Neuronal stem cell (in vitro differentiated cells): ENCODE measurements at regions not wholly inside any gene's neighbourhood (a gene's known extent, or its start where the extent isn't known, plus 50 kb on each side); places are given as distances from the start of the nearest gene placed in this dataset.
A peak's percentile ranks its signal among the peaks of the same experiment; 100 is the strongest.

ENCODE experiments used
- DNase-seq: peaks from one replicate; pipeline ENCODE4 v3.0.0-alpha.2; 2013; ENCODE audit warnings: low spot score
- H2AFZ ChIP-seq: one replicate; pipeline ENCODE4 v1.6.1; 2013; ENCODE audit warnings: mild to moderate bottlenecking, low read length, inconsistent platforms
- H2AK5ac ChIP-seq: 2 replicates; pipeline ENCODE4 v1.6.1; 2013; ENCODE audit warnings: low read depth, mild to moderate bottlenecking, inconsistent platforms, low read length, moderate library complexity, mixed read lengths
- H2BK120ac ChIP-seq: 2 replicates; pipeline ENCODE4 v1.6.1; 2013; ENCODE audit warnings: low read depth, mild to moderate bottlenecking, inconsistent platforms, low read length, moderate library complexity, mixed read lengths
- H2BK12ac ChIP-seq: one replicate; pipeline ENCODE4 v1.6.1; 2013; ENCODE audit warnings: low read length, inconsistent platforms
- H2BK15ac ChIP-seq: 2 replicates; pipeline ENCODE4 v1.6.1; 2013; ENCODE audit warnings: mild to moderate bottlenecking, low read length, inconsistent platforms, mixed read lengths
- H2BK5ac ChIP-seq: one replicate; pipeline ENCODE4 v1.6.1; 2013; ENCODE audit warnings: inconsistent platforms, mild to moderate bottlenecking, low read length, moderate library complexity
- H3K14ac ChIP-seq: one replicate; pipeline ENCODE4 v1.6.1; 2013; ENCODE audit warnings: low read length, inconsistent platforms
- H3K18ac ChIP-seq: 2 replicates; pipeline ENCODE4 v1.6.1; 2013; ENCODE audit warnings: low read length, inconsistent platforms
- H3K23ac ChIP-seq: 2 replicates; pipeline ENCODE4 v1.6.1; 2013; ENCODE audit warnings: low read depth, mild to moderate bottlenecking, mixed read lengths, low read length, inconsistent platforms; ENCODE audit not compliant: poor library complexity
- H3K27ac ChIP-seq: replicated peaks from 3 replicates; pipeline ENCODE4 v1.5.1; 2013; ENCODE audit warnings: low read length, inconsistent platforms
- H3K27me3 ChIP-seq, 3 experiments: 2 replicates each; pipeline ENCODE4 v1.6.1; 2013; ENCODE audit warnings: low read length in 3 of 3, mild to moderate bottlenecking in 2 of 3, inconsistent platforms in 1 of 3, low read depth in 1 of 3, mixed read lengths in 1 of 3, moderate library complexity in 1 of 3; ENCODE audit not compliant: control insufficient read depth in 3 of 3, insufficient read depth in 3 of 3
- H3K36me3 ChIP-seq, 2 donors: replicated peaks in 1 of 2; 2 replicates each; pipeline ENCODE4 v1.6.1; 2013; ENCODE audit warnings: low read length in 2 of 2; ENCODE audit not compliant: control insufficient read depth in 2 of 2, insufficient read depth in 2 of 2
- H3K4ac ChIP-seq: 2 replicates; pipeline ENCODE4 v1.6.1; 2013; ENCODE audit warnings: inconsistent platforms, mild to moderate bottlenecking, low read length, moderate library complexity
- H3K4me1 ChIP-seq, 2 donors: 1 replicate in 1 of 2; 2 replicates in 1 of 2; pipeline ENCODE4 v1.6.1; 2013; ENCODE audit warnings: low read length in 2 of 2, low read depth in 1 of 2; ENCODE audit not compliant: control insufficient read depth in 2 of 2, insufficient read depth in 1 of 2
- H3K4me2 ChIP-seq: one replicate; pipeline ENCODE4 v1.6.1; 2013; ENCODE audit warnings: mild to moderate bottlenecking, low read length, inconsistent platforms; ENCODE audit not compliant: insufficient read depth, poor library complexity, severe bottlenecking
- H3K4me3 ChIP-seq, 2 donors: 2 replicates each; pipeline ENCODE4 v1.5.1; 2013; ENCODE audit warnings: low read length in 2 of 2, mild to moderate bottlenecking in 2 of 2, inconsistent platforms in 1 of 2, moderate library complexity in 1 of 2
- H3K79me1 ChIP-seq: one replicate; pipeline ENCODE4 v1.6.1; 2013; ENCODE audit warnings: low read depth, mild to moderate bottlenecking, inconsistent platforms, low read length, moderate library complexity
- H3K9ac ChIP-seq: one replicate; pipeline ENCODE4 v1.6.1; 2013; ENCODE audit warnings: mild to moderate bottlenecking, low read depth, low read length, inconsistent platforms; ENCODE audit not compliant: poor library complexity
- H3K9me3 ChIP-seq, 2 donors: replicated peaks in 1 of 2; 2 replicates each; pipeline versions ENCODE3 to v1.6.1; 2013; ENCODE audit warnings: low read length in 2 of 2, mild to moderate bottlenecking in 2 of 2, inconsistent platforms in 1 of 2, low read depth in 1 of 2, mixed read lengths in 1 of 2, moderate library complexity in 1 of 2; ENCODE audit not compliant: control insufficient read depth in 2 of 2, insufficient read depth in 1 of 2
- H4K8ac ChIP-seq: one replicate; pipeline ENCODE4 v1.6.1; 2013; ENCODE audit warnings: low read depth, mild to moderate bottlenecking, inconsistent platforms, low read length, moderate library complexity
- H4K91ac ChIP-seq: one replicate; pipeline ENCODE4 v1.6.1; 2013; ENCODE audit warnings: low read length, low read depth, mild to moderate bottlenecking, inconsistent platforms; ENCODE audit not compliant: poor library complexity
- WGBS, 2 donors: extraction: QIAGEN DNeasy Blood & Tissue Kit; methylation state at CpG; one replicate each; pipeline ENCODE4 v1.1.7; 2013; ENCODE audit warnings: missing lambda C conversion rate in 2 of 2, mixed read lengths in 1 of 2; ENCODE audit not compliant: insufficient read length in 2 of 2, insufficient replicate concordance in 1 of 2; ENCODE audit errors: extremely low coverage in 2 of 2; 5-methylcytosine and 5-hydroxymethylcytosine counted together

DNA sequence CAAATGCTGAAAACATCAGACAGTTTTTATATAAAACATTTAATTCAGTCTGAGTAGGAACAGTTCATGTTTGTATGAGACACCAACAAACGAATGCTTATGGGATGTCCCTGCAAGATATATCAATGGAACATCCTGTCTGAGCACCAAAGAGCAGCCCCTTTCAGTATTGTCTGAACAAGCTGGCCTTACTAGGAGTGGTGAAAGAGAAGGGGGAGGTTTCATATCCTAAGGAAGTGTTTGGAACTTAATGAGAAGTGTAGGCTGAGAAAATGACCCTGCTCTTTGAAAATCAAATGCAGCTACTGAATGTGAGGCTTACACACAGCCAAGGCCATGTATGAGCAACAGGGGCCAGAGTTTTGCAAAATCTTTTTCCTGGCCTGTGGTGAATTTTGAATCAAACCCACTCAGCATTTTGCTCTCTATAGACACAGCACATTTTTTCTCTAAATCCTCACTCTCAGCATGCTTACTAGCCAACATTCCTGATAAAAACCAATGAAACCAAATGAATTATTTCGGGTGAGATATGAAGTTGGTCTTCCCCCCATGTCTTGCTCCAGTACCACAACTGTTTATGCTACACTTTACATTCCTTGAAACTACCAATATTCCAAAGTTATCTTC lies 119.4 kb downstream of the LUZP4 start:
- H2AK5ac ChIP-seq = no peak overlapping the region
- H3K36me3 ChIP-seq = no peaks in the 10 kb centered on the region
- H3K9ac ChIP-seq = no peak overlapping the region
- H4K91ac ChIP-seq = no peak overlapping the region
- no peak overlapping the region for H3K4me2 ChIP-seq
- H3K14ac ChIP-seq = no peak overlapping the region
- no peak overlapping the region for H2BK12ac ChIP-seq
- no peak overlapping the region for H3K18ac ChIP-seq
- no peaks in the 10 kb centered on the region for H3K79me1 ChIP-seq
- H4K8ac ChIP-seq = no peak overlapping the region
- peak overlapping the region; percentile 41 for H2AFZ ChIP-seq
- no peak overlapping the region for H2BK15ac ChIP-seq
- H3K4me1 ChIP-seq = peaks cover 0 to 7% of the 10 kb centered on the region in 2 donors
- DNase-seq = no peak
- no peak overlapping the region for H2BK5ac ChIP-seq
- H3K27ac ChIP-seq = no peak overlapping the region
- no peak overlapping the region for H3K4me3 ChIP-seq
- H3K4ac ChIP-seq = no peak overlapping the region
- H3K27me3 ChIP-seq = peaks cover 0 to 3% (median 0%) of the 10 kb centered on the region in 3 experiments
- H3K23ac ChIP-seq = no peak overlapping the region
- no peak overlapping the region for H2BK120ac ChIP-seq
- H3K9me3 ChIP-seq = no peaks in the 10 kb centered on the region
- no CpG with 5 or more reads among the region's 2 CpGs for WGBS, 2 donors

DNA sequence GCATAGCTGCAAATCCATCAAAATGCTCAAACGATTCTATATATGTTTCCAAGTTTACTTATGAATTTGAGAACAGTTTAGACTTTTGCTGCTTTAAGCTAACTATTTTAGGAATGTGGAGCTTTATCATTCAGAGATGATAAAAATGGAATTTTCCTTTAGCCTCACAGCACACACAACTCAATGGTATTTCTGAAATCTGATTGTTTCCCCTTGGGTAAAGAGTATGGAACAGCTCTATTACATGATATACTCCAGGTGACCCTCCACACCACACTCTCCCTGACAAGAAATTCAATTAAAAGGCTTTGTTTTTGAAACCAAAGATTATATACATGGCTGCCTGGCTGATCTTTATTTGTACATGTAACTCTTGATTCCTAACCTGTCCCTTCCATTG lies 120.0 kb downstream of the LUZP4 start:
- no peak overlapping the region for H4K8ac ChIP-seq
- no peak overlapping the region for H4K91ac ChIP-seq
- H3K9me3 ChIP-seq = no peaks in the 10 kb centered on the region
- H2BK120ac ChIP-seq = no peak overlapping the region
- no peak overlapping the region for H3K27ac ChIP-seq
- no peak overlapping the region for H2BK12ac ChIP-seq
- H3K79me1 ChIP-seq = no peaks in the 10 kb centered on the region
- peaks cover 0 to 3% (median 0%) of the 10 kb centered on the region in 3 experiments for H3K27me3 ChIP-seq
- no peak overlapping the region for H3K4me3 ChIP-seq
- H3K4ac ChIP-seq = no peak overlapping the region
- H3K23ac ChIP-seq = no peak overlapping the region
- no peak overlapping the region for H2AK5ac ChIP-seq
- whole genome bisulfite sequencing, 2 donors = no CpG with 5 or more reads among the region's 1 CpG
- no peak overlapping the region for H3K18ac ChIP-seq
- no peak overlapping the region for H3K4me2 ChIP-seq
- H2AFZ ChIP-seq = no peak overlapping the region
- H3K4me1 ChIP-seq = peaks cover 0 to 7% of the 10 kb centered on the region in 2 donors
- DNase-seq = no peak
- no peak overlapping the region for H2BK15ac ChIP-seq
- no peak overlapping the region for H3K14ac ChIP-seq
- H2BK5ac ChIP-seq = no peak overlapping the region
- no peaks in the 10 kb centered on the region for H3K36me3 ChIP-seq
- no peak overlapping the region for H3K9ac ChIP-seq

DNA sequence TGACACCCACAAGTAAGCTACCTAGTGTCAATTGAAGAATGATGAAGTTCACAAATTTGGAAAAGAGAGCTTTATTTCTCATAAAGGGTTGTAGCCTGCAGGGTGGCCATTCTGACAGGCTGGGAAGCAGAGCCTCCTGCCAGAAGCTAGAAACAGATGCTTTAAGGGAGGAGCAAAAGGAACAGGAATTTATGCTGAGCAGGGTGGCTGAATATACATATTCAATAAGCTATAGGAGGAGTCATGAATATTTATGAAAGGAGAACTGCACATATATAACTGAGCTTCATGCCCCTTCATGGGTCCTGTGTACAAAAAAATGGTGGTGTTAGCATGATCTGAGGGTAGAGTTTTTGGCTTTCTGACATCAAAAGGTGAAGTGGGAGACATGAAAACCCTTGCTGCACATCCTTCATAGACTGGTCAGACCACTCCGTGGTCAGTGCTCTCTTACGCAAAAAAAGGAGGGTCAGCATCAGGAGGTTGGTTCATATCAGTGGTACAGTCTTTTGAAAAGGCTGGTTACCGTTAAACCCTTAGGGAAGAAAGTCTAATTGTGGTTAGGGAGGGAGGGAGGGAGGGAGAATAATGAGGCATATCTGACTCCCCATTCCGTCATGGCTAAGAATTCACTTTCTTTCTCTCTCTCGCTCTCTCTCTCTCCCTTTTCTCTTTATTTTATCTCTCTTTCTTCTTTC lies 121.4 kb downstream of the LUZP4 start:
- no CpG with 5 or more reads among the region's 5 CpGs for WGBS, 2 donors
- Histone ChIP-seq H2BK5ac (no peak overlapping the region), H2AK5ac (no peak overlapping the region), H3K27ac (no peak overlapping the region), H4K8ac (no peak overlapping the region), H3K9ac (no peak overlapping the region), H3K23ac (no peak overlapping the region), H3K79me1 (no peaks in the 10 kb centered on the region), H3K4me1 (peaks cover 0 to 7% of the 10 kb centered on the region in 2 donors), H3K9me3 (no peaks in the 10 kb centered on the region), H3K14ac (no peak overlapping the region), H2BK120ac (no peak overlapping the region), H3K4me2 (no peak overlapping the region), H3K36me3 (no peaks in the 10 kb centered on the region), H3K18ac (no peak overlapping the region), H2BK15ac (no peak overlapping the region), H3K4ac (no peak overlapping the region), H2AFZ (no peak overlapping the region), H3K4me3 (no peak overlapping the region), H4K91ac (no peak overlapping the region), H2BK12ac (no peak overlapping the region), H3K27me3 (peaks cover 0 to 3% (median 0%) of the 10 kb centered on the region in 3 experiments)
- DNase-seq = no peak

DNA sequence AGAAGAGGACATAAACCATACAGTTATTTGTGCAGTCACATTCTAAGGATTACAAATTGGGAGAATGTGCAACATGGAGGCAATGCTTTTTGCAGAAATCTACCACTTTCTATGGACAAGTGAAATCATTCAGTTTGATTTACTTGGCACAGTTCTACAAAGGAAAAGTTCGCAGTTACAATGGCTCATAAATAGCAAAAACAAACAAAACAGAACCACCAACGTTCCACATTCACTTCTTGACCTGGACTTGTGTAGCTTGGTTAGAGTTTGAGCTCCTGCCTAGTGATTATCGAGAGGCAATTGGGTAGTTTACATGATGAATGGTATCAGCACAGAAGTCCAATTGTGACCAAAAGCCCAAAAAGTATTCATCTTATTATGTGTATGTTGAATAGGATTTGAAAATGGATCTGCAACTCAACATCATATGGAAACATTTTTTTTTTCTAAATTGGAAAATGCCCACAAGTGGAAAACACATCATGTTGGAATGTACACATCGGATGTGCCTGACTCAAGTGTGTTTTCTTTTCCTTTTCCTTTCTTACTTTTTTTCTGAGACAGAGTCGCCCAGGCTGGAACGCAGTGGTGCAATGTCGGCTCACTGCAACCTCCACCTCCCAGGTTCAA lies 123.8 kb downstream of the LUZP4 start:
- no peak for DNase-seq
- no peak overlapping the region for H2BK5ac ChIP-seq

More for the DNA sequence above, 123.8 kb downstream of the LUZP4 start:
- no peak overlapping the region for H2BK12ac ChIP-seq
- H3K14ac ChIP-seq = no peak overlapping the region
- H4K8ac ChIP-seq = no peak overlapping the region
- no peak overlapping the region for H2AK5ac ChIP-seq
- H3K4me3 ChIP-seq = no peak overlapping the region
- no peak overlapping the region for H2AFZ ChIP-seq
- no peak overlapping the region for H3K18ac ChIP-seq
- H3K9ac ChIP-seq = no peak overlapping the region
- H3K4ac ChIP-seq = no peak overlapping the region
- H3K23ac ChIP-seq = no peak overlapping the region
- H3K36me3 ChIP-seq = no peaks in the 10 kb centered on the region
- H3K79me1 ChIP-seq = no peaks in the 10 kb centered on the region
- H3K4me2 ChIP-seq = no peak overlapping the region
- H3K9me3 ChIP-seq = no peaks in the 10 kb centered on the region
- no peak overlapping the region for H3K27ac ChIP-seq
- no CpG with 5 or more reads among the region's 7 CpGs for WGBS, 2 donors
- H2BK15ac ChIP-seq = no peak overlapping the region
- no peak overlapping the region for H4K91ac ChIP-seq
- no peak overlapping the region for H2BK120ac ChIP-seq
- peaks cover 0 to 6% (median 0%) of the 10 kb centered on the region in 3 experiments for H3K27me3 ChIP-seq
- H3K4me1 ChIP-seq = peaks cover 0 to 7% of the 10 kb centered on the region in 2 donors
